Fibroblast of skin of scalp (primary cell): ENCODE measurements at regions not wholly inside any gene's neighbourhood (a gene's known extent, or its start where the extent isn't known, plus 50 kb on each side); places are given as distances from the start of the nearest gene placed in this dataset.
"Not testable (repeated sequence)": the region's sequence is repeated elsewhere in the genome, so short reads cannot be mapped to it uniquely, and the experiment has no call there.

Source experiments
- DNase-seq: peaks from one replicate; pipeline ENCODE4 v3.0.0-alpha.2; 2013

DNA sequence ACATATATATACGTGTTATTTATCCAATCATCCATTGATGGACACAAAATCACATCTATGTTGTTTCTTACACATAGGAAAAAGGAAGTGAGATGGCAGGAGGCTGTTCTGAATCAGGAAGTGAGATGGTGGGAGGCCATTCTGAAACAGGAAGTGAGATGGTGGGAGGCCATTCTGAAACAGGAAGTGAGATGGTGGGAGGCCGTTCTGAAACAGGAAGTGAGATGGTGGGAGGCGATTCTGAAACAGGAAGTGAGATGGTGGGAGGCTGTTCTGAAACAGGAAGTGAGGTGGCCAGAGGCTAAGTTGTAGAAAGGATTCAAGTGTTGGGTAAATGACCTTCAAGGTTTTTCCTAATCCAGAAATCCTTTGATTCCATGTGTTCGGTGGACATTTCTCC, 921.5 kb downstream of the TYW1 start:
- DNase-seq = peak; percentile 13

- no peak for DNase-seq
Measured at GRCh38 chr7:67923286-67923685, 926.7 kb downstream of the TYW1 start.

DNA sequence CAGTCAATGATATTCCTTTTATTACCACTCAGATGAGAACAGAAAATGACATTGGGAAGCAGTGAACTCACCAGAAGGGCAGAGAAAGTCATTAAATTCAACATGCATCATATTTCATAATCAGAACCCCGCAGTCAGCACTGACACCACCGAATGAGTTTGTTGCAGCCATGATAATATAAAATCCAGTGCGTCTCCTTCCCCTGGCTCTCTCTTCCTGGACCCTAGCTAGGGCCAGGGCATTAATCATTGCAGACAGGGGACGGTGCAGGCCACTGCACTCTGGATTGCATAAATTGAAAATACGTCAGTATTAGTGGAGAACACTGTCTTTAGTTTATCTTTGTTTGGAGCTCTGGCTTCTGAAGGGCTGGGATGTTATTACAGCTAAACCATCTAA, 931.5 kb downstream of the TYW1 start:
- no peak for DNase-seq

- not testable (repeated sequence) for DNase-seq
Measured at GRCh38 chr7:67936447-67936846, 939.8 kb downstream of the TYW1 start.

GRCh38 chr7:67940400-67940799, 943.8 kb downstream of the TYW1 start:
- DNase-seq = no peak

DNA sequence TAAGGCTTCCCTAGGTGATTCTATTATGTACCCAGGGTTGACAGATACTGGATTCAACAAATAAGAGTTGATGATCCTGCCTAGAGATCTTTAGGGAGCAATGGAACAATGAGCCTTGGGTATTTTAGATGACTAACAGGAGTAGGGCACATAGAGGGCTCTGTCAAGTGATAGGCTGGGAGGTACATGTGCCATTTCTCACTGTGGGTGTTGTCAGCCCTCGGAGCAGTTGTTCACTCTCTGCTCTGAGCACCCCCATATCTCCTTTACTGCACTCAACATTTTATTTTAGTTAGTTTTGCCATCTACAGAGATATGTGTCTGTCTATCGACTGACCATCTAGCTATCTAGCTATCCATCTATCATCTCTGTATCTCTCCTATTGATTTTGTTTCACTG, 950.6 kb downstream of the TYW1 start:
- DNase-seq = no peak

GRCh38 chr7:67947646-67948045, 951.0 kb downstream of the TYW1 start:
- DNase-seq = peak; percentile 84

- peak; percentile 35 for DNase-seq
Measured at GRCh38 chr7:67950321-67951083, 953.9 kb downstream of the TYW1 start.

GRCh38 chr7:67955061-67955460, 958.4 kb downstream of the TYW1 start:
- no peak for DNase-seq

- no peak for DNase-seq
Measured at GRCh38 chr7:67962863-67963262, 966.2 kb downstream of the TYW1 start.

DNA sequence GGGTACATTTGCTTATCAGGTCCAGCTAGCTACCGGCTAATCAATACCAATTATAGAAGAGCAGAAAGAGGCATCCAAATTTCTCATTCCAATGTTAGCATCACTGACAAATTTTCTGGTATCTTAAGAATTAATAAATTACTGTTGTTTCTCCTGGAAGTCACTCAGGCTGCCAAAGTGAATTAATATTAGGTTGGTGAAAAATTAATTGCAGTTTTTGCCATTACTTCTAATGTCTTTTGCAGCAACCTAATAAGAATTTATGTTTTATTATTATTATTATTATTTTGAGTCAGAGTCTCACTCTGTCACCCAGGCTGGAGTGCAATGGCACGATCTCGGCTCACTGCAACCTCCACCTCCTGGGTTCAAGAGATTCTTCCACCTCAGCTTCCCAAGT, 979.9 kb downstream of the TYW1 start:
- no peak for DNase-seq

- no peak for DNase-seq
Measured at GRCh38 chr7:67983486-67983885, 986.9 kb downstream of the TYW1 start.

DNA sequence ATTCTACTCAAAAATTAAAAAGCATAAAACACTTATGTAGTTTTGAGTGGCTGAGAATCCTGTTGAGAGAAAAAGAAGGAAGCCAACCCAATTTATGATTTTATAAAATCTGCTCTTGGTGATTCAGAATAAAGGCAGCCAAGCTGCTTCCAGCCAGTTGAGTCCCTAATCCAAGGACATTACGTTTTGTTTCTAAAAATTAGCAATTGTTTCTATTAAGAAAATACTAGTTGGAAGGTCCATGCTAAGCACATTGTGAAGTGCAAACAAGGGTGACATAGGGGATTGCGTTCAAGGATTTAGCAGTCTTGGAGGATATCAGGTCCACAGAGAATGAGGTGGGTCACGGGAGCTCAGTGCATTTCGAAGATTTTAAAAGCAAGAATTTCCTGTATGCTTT, 987.7 kb downstream of the TYW1 start:
- no peak for DNase-seq

GRCh38 chr7:67989142-67989541, 992.5 kb downstream of the TYW1 start:
- no peak for DNase-seq

- DNase-seq = no peak
Measured at GRCh38 chr7:67990003-67990402, 993.4 kb downstream of the TYW1 start.

DNA sequence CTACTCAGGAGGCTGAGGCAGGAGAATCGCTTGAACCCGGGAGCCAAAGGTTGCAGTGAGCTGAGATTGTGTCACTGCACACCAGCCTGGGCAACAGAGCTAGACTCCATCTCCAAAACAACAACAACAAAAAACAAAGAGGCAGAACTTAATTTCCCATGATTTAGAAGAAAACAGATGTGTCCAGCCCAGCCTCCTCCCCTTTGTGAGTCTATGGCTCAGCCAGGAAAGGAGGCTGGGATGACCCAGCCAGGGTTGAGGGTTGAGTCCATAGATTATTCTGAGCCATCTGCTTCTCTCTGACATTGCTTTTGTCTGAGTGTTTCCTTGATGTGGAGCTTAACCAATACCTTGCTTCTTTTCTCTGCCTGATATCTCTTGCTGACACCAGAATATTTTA, 994.1 kb downstream of the TYW1 start:
- DNase-seq = no peak

DNA sequence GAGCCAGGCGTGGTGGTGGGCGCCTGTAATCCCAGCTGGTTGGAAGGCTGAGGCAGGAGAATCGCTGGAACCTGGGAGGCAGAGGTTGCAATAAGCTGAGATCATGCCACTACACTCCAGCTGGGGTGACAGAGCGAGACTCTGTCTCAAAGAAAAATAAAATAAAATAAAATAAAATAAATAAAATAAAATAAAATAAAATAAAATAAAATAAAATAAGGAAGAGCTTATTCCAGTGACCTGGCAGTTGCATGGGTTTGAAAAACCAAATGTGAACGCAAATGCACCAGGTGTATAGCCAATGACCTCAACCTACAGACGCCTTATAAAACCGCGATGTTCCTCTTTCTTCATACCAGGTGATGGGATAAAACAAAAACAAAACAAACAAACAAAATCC, 995.7 kb downstream of the TYW1 start:
- DNase-seq = no peak

- no peak for DNase-seq
Measured at GRCh38 chr7:68005992-68006391, 1009.4 kb downstream of the TYW1 start.

- DNase-seq = no peak
Measured at GRCh38 chr7:68006619-68007018, 1010.0 kb downstream of the TYW1 start.

DNA sequence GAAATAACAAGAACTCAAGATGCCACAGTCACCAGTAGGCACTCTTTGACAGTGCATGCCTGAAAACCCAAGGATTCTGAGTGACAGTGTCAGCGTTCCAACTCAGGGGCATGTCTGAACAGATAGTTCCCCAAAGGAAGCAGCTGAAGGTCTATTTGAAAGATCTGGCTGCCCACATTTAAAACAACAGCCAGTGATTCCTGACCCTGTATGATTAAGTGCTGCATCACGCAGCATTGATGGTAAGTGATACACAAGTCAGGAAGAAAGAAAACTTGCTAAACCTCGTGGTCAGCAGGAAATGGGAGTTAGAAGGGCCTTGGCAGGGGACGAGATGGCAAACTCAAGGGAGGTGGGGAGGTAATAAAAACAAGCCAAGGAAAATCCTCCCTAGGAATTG, 1013.1 kb downstream of the TYW1 start:
- DNase-seq = no peak

DNA sequence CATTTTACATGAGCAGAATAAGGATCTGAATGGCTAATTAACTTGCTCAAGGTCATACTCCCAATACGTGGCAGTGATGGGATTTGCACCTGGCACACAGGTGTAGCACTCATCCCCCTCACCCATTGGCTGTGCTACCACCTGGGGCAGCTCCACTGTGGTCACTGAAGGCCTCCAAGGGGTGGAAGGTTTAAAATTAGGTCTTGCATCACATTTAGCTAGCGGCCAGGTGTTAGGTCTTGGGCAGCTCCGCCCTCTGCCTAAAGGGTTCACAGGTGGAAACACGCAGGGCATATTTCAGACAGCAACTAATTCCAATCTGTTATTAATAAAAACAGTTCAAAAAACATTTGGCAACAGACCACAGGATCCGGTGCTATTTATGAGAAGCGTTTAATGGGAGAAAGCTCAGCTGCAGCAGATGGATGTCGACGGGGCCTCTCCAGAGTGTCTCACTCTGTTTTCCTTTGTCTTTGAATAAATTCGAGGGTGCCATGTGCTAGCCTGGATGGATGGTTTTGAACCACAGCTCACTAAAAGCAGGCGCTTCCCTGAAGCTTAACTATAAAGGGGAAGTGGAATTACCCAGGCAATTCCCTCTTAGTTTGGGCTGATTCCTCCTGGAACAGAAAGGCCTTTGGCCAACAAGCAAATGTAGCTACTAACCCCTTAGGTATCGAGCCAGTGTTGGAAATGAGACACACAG, 1017.6 kb downstream of the TYW1 start:
- no peak for DNase-seq

DNA sequence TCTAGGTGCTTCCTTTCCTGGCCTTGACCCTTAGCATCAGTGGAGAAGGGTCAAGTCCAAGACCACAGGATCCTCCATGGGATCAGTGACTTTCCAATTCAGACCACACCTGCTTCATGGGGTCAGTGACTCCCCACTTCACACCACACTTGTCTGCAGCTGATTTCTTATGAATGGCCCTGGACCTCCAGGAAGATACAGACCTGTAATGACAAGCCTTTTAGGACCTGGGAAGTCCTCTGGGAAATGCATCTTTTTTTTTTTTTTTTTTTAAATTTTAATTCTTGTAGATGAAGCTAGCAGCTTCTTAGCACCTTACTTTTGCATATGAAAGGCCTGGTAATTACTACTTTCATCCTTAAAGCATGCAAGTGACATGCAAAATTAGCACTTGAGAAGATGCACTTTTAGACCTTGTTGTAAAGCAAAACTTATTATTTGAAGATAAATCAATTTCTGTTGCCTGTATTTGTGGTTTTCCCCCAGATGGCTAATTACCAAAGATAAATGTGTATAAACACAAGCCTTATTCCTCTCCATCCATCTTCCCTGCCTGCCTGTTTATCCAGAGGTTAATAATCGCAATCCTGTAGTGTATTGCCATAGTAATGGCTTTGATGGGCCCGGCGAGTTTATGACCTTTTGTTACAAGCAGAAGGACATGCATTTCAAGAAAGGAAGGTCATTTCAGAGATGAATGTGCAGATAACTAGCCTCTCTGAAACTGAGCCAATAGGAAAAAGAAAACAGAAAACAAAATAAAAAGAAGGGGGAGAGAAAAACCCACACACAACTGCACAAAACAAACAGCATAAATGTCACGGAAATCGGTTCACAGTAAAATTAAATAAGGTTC, 1018.7 kb downstream of the TYW1 start:
- no peak for DNase-seq

DNA sequence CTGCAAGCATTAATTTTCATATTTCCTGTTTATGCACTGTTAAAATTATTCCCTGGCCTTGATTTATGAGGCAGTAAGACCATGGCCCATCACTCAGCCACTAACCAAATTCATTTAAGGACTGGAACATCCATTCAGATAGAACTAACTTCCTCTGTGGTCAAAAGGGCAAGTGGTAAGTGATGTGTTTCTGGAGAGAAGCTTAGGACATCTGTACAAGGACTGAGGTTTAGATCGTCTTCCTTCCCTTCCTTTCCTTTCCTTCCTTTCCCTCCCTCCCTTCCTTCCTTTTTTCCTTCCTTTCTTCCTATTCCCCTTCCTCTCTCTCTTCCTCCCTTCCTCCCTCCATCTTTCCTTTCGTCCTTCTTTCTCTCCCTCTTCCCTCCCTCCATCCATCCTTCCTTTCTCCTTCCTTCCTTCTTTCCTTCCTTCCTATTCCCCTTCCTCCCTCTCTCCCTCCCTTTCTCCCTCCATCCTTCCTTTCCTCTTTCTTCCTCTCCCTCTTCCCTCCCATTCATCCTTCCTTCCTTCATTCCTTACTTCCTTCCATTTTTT, 1019.4 kb downstream of the TYW1 start:
- DNase-seq = no peak
